ENCODE measurements at regions not wholly inside any gene's neighbourhood (a gene's known extent, or its start where the extent isn't known, plus 50 kb on each side); places are given as distances from the start of the nearest gene placed in this dataset.

GRCh38 chr4:17058536-17058915 lies 160.1 kb upstream of the LDB2 start:
- DNase-seq = no peak
- intact Hi-C loops (cut with DNase I, micrococcal nuclease) = no loop called here
- H3K4me1 ChIP-seq (ENCODE audit: low read depth) = no peaks in the 10 kb centered on the region

GRCh38 chr4:17057035-17057434 lies 158.6 kb upstream of the LDB2 start:
- H3K9me3 ChIP-seq = no peaks in the 10 kb centered on the region
- H3K4me1 ChIP-seq (ENCODE audit: low read depth) = no peaks in the 10 kb centered on the region
- no peaks in the 10 kb centered on the region for H3K36me3 ChIP-seq (ENCODE audit: low read depth)
- ATAC-seq (no peak), DNase-seq (no peak)
- H3K4me3 ChIP-seq = no peak overlapping the region
- intact Hi-C loops (cut with DNase I, micrococcal nuclease) = no loop called here
- TF ChIP-seq CTCF (IDR thresholded peaks at IDR 0.05) = no peak

More at GRCh38 chr4:17058536-17058915, 160.1 kb upstream of the LDB2 start:
- no peaks in the 10 kb centered on the region for H3K9me3 ChIP-seq
- H3K36me3 ChIP-seq (ENCODE audit: low read depth) = no peaks in the 10 kb centered on the region
- ATAC-seq = peak; percentile 15
- no peak for TF ChIP-seq CTCF (IDR thresholded peaks at IDR 0.05)
- H3K4me3 ChIP-seq = no peak overlapping the region

GRCh38 chr4:17055788-17056187 lies 157.3 kb upstream of the LDB2 start:
- ATAC-seq (no peak), DNase-seq (no peak)
- TF ChIP-seq CTCF (IDR thresholded peaks at IDR 0.05) = no peak
- intact Hi-C loops (cut with DNase I, micrococcal nuclease) = no loop called here
- Histone ChIP-seq H3K4me1 (ENCODE audit: low read depth) (no peaks in the 10 kb centered on the region), H3K36me3 (ENCODE audit: low read depth) (no peaks in the 10 kb centered on the region), H3K4me3 (no peak overlapping the region), H3K9me3 (no peaks in the 10 kb centered on the region)

DNA sequence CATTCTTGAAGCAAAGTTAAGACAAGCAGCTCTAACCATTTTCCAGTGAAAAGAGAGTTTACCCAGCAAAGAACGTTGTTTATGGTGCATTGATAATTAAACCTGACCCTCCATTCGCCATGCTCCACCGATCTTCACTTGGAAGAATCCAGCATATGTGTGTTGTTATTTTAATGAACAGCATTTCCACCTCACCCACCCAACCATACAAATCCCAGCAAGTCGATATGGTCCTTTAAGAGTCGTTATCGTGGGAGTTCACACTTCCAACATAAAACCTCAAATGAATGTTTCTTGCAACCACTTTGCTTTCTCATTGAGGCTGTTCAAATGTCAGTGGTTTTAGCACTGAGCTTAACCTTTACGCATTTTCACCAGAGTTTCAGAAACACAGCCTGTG lies 147.4 kb upstream of the LDB2 start:
- H3K4me3 ChIP-seq = no peak overlapping the region
- DNase-seq = no peak
- TF ChIP-seq CTCF (IDR thresholded peaks at IDR 0.05) = no peak
- intact Hi-C loops (cut with DNase I, micrococcal nuclease) = no loop called here
- no peaks in the 10 kb centered on the region for H3K36me3 ChIP-seq (ENCODE audit: low read depth)
- H3K4me1 ChIP-seq (ENCODE audit: low read depth) = no peaks in the 10 kb centered on the region
- H3K9me3 ChIP-seq = no peaks in the 10 kb centered on the region
- no peak for ATAC-seq

GRCh38 chr4:17038510-17039176 lies 140.2 kb upstream of the LDB2 start:
- Histone ChIP-seq H3K9me3 (no peaks in the 10 kb centered on the region), H3K4me3 (no peak overlapping the region), H3K36me3 (ENCODE audit: low read depth) (no peaks in the 10 kb centered on the region), H3K4me1 (ENCODE audit: low read depth) (no peaks in the 10 kb centered on the region)
- intact Hi-C loops (cut with DNase I, micrococcal nuclease) = no loop called here
- TF ChIP-seq CTCF (IDR thresholded peaks at IDR 0.05) = no peak
- DNase-seq (no peak), ATAC-seq (no peak)

GRCh38 chr4:17033768-17034181 lies 135.3 kb upstream of the LDB2 start:
- no peak for ATAC-seq

More at GRCh38 chr4:17033768-17034181, 135.3 kb upstream of the LDB2 start:
- no peaks in the 10 kb centered on the region for H3K9me3 ChIP-seq
- no peak for DNase-seq
- intact Hi-C loops (cut with DNase I, micrococcal nuclease) = no loop called here
- no peak for TF ChIP-seq CTCF (IDR thresholded peaks at IDR 0.05)
- no peaks in the 10 kb centered on the region for H3K36me3 ChIP-seq (ENCODE audit: low read depth)
- H3K4me3 ChIP-seq = no peak overlapping the region
- H3K4me1 ChIP-seq (ENCODE audit: low read depth) = no peaks in the 10 kb centered on the region

Data from mucosa of descending colon (tissue), 3 donors.